NCI-H2171 (cell line): ENCODE measurements at regions not wholly inside any gene's neighbourhood (a gene's known extent, or its start where the extent isn't known, plus 50 kb on each side); places are given as distances from the start of the nearest gene placed in this dataset.
"Not testable (repeated sequence)": the region's sequence is repeated elsewhere in the genome, so short reads cannot be mapped to it uniquely, and the experiment has no call there.

Experiments used
- DNase-seq: peaks from one replicate; lab custom pipeline; 2025; lab: John Stamatoyannopoulos, UW

DNA sequence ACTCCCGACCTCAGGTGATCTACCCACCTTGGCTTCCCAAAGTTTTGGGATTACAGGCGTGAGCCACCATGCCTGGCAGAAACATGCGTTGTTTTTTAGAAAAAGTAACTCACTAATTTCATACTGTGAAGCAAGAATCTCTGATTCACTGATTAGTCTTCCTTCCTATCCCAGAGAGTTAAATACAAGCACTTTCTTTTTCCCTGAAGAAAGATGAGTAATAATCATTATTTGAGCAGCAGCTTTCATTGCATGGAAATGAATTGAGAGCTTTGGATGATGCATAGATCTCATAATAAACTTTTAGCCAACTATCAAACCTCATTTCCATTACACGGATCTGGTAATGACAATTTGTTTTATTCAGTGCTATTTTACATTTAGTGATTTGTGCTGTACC lies 892.5 kb upstream of the EYS start:
- DNase-seq: no peak

DNA sequence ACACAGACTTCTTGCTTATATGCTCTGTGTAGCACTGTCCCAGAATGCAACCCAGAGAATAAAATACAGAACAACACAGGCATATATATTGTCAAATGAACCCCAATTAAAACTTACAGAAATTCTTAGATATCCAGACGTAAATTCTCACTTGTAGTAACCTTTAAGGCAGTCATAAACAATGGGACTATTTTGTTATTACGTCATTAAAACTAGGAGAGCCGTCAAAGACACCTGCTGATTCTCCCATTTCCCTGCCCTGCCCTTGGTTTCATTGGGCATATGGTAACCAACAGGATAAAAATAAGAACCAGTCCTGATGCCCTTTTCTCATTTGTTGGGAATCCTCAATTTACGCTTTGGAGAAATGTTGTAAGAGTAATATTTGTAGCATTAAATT lies 871.3 kb upstream of the EYS start:
- DNase-seq: no peak

DNA sequence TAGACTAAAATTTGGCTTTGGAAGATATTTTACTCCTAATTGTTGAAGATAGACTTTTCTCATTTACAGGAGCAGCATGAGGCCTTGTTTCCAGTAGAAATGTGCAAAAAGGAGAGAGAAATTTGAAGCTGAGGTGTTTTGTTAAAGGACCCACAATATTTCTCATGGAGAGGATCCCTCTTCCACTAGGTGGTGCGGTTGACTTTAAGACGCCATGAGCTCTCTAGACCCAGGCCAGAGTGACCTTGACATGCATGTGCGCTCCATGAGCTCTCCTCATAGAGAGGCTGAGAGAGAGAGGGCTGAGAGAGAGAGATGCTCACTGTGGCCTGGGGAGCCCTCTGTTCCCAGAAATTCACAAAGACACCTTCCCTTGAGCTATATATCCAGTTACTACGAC lies 861.2 kb upstream of the EYS start:
- no peak for DNase-seq

DNA sequence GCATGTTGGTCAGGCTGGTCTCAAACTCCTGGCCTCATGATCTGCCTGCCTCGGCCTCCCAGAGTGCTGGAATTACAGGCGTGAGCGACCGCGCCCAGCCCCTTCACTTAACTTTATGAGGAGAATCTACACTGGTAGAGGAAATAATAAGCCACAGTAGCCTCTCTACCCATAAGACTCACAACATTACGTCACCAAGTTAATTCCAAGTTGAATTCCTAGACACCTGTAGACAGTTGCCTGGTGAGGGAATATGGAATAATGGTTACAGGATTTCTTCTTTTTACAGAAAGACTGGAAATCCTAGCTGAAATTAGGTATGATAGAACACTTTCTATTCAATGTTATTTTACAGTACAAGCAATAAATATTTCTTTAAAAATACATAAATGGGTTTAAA lies 854.5 kb upstream of the EYS start:
- DNase-seq: no peak

DNA sequence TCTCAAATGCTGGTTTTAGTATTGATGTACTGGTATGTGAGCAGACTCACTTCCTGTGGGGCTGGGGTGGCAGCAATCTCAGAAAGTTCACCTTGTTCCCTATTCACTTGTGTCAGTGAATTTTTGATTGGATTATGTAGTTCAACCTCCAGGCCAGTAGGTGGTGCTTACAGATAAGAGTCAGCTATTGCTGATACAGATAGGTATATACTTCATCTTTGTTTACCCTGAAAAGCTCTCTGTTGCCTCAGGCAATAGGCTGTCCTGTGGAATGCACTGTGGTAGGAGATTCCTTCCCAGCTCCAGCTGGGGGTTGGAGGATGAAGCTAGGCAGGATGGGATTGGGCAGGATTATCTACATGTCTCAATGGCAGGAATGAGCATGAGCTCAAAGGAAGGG lies 851.2 kb upstream of the EYS start:
- no peak for DNase-seq

DNA sequence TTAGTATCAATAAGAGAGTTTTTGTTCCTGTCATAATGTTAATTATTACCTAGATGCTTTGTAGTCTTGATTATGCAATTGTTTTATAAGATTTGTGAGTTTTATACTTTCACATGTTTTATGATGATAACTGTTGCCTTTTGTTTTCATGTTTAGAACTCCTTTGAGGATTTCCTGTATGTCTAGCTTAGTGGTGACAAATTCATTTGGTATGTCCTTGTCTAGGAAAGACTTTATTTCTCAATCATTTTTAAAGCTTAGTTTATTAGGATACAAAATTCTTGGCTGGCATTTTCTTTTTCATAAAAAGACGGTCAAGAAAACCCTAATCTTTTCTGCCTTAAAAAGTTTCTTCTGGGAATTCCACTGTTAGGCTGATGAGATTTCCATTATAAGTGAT lies 849.9 kb upstream of the EYS start:
- DNase-seq: no peak

DNA sequence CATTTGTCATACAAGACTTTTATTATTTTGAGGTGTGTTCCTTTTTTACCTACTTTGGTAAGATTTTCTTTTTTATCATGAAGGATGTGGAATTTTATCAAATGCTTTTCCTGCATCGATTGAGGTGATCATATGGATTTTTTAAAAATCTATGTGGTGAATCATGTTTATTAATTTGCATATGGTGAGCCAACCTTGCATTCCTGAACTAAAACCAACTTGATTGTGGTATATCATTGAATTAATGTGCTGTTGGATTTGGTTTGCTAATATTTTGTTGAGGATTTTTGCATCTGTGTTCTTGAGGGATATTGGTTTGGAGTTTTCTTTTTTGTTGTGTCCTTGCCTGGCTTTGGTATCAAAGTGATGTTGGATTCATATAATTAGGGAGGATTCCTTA lies 848.1 kb upstream of the EYS start:
- no peak for DNase-seq

DNA sequence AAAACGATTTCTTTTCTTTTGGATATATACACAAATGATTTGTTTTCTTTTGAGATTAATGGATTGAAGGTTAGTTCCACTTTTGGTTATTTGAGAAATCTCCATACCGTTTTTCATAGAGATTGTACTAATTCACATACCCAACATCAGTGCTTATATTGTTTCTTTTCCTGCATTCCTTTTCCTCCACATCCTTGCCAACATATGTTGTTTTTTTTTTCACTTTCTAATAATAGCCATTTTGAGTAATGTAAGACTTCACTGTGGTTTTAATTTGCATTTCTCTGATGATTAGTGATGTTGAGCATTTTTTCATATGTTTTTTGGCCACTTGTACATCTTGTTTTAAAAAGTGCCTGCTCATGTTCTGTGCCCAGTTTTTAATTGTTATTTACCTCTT lies 846.4 kb upstream of the EYS start:
- no peak for DNase-seq

DNA sequence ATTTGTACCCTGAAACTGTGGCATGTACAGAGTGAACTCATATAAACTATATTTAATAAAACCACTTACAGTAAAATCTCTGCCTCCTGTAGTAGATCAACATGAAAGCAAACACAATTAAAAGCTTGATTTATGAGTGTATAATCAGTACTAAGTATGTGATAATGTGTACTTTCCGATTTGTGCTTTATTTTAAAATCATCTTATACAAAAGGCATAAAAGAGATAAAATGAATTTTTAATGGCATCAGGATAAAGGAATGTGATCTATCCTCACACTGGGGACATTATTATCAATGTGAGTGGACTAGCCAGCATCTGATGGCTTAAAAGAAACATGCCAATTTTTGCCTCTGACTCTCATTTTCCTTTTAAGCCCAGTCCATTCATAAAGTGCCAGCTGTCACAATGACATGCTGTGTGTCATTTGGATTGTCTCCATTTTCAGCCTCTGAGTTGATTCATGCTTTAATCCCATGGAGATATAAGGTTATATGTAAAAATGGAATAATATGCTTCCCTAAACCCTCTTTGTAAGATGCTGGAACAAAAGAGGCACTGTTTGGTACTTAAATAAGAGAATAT lies 831.6 kb upstream of the EYS start:
- DNase-seq: no peak

DNA sequence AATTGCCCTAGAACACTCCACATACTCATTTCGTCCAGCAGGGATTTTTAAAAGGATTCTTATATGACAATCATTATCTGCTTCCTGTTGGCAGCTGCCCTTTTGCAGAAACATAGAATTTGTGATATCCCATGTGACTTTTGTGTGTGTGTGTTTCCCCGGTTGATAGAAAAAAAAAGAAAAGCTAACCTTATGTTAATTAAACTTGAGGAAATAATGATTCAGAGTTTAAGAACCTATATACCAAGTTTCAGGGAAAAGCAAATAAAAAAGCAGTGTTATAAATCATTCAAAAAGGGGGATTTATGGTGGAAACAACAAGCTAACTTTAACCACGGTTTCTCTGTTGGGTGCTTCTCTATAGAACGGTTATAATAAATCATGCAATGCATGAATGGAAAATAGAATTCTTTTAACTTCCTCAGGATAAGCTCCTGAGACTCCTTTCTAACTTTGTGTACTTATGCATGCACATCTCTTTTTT lies 826.9 kb upstream of the EYS start:
- DNase-seq: no peak

DNA sequence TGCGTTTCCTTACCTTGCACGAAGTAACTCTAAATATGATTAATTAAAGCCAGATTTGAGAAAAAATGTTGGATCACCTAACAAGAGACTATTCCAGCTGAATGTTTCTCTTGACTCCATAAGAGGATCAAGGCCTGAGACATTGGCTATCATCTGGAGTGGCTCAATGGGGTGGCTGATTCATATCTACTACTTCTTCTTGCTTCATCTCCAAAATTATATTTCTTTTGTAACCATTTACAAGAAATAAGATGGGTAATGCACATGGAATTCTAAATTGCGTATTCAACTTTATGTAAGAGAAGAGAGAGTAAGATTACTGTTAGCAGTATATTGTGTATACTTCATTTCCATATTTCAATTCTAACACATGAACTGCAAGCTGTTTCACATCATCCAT lies 819.0 kb upstream of the EYS start:
- no peak for DNase-seq

DNA sequence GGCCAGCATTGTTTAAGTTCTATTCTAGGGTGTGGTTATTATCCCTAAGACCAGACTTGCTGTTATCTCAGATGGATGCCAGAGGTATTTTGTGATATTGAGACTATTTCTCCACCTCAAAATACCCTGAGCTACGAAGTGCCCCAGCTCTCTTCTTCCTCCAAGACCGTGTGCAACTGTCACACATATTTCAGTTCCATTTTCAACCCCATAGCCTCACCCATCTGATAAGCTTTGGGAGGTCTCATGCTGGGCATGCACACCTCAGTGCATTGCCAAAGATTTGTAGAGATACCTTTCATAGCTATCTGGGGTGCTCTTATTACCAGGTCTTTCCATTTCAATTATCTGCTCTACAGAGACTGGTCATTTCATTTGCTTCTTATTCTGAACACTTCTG lies 815.8 kb upstream of the EYS start:
- DNase-seq: no peak

DNA sequence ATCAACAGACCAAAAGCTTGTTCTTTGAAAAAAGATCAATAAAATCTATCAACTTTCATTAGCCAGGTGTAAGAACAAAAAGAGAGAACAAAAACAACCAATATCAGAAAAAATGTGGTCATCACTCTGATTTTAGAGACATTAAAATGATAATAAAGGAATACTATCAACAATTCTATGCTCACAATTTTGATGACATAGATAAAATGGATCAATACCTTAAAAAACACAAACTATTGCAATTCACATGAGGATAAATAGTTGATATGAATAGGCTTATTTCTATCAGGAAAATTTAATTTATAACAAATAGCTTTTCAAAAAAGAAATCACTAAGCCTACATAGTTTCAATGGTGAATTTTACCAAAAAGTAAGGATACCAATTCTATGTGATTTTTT lies 809.4 kb upstream of the EYS start:
- DNase-seq: no peak

DNA sequence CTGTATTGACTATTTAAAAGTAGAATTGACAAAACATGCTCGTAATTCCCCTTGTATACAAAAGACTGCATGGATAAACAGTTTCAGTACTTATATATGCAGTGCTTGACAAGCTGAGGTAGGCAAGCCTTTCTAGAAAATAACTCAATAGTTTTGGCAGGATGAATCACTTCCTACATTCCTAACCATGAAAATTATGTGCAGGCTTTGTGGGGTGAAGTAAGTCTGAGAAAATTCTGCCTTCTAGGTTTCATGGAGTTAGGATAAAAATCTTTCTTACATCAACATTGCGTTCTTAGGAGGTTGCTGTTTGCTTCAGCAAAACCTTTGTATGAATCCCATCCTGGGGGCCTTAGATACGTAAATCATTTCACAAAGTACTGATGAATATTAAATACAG lies 801.4 kb upstream of the EYS start:
- no peak for DNase-seq

DNA sequence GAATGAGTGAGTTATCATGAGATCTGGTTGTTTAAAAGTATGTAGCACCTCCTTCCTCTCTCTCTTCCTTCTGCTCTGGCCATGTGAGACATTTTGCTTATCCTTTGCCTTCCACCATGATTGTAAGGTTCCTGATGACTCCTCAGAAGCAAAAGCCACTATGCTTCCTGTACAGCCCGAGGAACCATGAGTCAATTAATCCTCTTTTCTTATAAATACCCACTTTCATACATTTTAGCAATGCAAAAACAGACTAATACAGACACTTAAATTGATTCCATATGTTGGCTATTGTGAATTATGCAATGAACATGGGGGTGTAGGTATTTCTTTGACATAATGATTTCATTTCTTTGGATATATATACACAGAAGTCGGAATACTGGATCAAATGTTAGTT lies 792.8 kb upstream of the EYS start:
- DNase-seq: no peak

DNA sequence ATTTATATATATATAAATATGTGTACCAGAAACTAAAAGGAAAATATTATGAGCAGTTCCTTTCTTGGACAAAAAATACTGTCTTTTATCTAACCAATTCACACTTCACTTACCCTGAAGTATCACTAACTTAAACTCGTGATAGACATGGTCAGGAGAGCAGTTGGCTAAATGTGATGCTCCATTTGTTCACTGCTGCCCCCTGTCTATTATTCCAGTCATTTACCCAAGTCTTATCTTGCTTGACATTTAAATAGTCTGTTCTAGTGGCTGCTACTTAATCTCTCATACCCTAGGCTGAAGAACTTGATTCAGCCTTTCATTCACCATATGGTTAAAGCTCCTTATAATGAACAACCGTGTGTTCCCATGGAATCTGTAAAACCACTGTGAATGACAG lies 789.6 kb upstream of the EYS start:
- DNase-seq: no peak

DNA sequence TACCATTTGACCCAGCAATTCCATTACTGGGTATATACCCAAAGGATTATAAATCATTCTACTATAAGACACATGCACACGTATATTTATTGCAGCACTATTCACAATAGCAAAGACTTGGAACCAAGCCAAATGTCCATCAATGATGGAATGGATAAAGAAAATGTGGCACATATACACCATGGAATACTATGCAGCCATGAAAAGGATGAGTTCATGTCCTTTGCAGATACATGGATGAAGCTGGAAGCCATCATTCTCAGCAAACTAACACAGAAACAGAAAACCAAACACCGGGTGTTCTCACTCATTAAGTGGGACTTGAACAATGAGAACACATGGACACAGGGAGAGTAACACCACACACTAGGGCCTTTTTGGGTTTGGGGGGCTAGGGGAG lies 787.6 kb upstream of the EYS start:
- DNase-seq: not testable (repeated sequence)

DNA sequence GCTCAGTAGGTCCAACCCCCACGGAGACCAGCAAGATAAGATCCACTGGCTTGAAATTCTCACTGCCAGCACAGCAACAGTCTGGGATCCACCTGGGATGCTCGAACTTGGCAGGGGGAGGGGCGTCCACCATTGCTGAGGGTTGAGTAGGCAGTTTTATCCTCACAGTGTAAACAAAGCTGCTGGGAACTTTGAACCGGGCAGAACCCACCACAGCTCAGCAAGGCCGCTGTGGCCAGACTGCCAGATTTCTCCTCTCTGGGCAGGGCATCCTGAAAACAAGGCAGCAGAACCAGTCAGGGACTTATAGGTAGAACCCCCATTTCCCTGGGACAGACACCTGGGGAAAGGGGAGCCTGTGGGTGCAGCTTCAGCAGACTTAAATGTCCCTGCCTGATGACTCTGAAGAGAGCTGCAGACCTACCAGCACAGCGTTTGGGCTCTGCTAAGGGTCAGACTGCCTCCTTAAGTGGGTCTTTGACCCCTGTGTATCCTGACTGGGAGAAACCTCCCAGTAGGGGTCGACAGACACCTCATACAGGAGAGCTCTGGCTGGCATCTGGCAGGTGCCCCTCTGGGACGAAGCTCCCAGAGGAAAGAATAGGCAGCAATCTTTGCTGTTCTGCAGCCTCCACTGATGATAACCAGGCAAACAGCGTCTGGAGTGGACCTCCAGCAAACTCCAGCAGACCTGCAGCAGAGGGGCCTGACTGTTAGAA lies 782.4 kb upstream of the EYS start:
- no peak for DNase-seq

DNA sequence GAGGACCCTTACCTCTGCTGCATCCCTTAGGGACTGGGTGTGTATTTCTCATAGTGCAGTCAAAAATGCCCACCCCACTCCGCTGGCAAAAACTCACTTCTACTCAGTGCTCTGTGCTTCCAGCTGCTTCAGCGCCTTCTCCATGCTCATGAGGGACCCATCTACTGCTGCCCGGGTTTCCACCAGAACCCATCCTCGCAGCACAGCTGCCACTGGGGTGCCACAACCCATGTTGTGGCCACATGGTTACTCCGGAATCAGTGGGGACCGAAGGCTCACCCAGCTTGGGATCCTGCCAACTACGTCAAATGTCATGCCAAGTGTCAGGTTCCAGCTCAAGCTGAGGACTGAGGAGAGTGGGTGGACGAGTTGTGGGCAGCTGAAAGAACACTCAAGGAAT lies 774.2 kb upstream of the EYS start:
- DNase-seq: no peak

DNA sequence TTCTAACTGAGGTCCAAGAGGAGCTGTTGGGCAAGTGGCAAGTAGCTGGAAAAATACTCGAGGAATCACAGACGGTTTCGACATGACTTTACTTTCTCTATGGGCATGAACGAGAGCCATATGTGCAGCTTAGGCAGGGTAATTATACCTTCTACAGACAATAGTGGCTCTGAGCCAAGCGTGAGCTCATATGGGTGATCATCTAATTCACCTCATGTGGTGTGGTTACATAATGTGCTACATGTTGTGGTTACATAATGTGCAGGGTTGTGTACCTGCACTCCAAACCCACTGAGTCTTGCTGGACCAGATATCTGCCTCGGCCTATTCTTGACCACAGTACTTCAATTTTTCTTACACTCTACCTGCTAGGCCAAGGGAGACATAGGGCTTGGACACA lies 771.7 kb upstream of the EYS start:
- peak; percentile 70 for DNase-seq

DNA sequence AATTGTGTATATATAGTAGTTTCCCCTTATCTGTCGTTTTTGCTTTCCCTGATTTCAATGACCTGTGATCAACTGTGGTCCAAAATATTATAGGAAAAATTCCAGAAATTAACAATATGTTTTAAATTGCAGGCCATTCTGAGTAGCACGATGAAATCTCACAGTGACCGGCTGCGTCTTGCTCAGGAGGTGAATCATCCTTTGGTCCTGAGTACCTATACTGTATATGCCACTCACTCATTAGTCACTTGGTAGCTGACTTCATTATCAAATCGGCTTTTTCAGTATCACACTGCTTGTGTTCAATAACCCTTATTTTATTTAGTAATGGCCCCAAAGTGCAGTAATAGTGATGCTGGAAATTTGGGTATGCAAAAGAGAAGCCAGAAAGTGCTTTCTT lies 728.3 kb upstream of the EYS start:
- no peak for DNase-seq

DNA sequence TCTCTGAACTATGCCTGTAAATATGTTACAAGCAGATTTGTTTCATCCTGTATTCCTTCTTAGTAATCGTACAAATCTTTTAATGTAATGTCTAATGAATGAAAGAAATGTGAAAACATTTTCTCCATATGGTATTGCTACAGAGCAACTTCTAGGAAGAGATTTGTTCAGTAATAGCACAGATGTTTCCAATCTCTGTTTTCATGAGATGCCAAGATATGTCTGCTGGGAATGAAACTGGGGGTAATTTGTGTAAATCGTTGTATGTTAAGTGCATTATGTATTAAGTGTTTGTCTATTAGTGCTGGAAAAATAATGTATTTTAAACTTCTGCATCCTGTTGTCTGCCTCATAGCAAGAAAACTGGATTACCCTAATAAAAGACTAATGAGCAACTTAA lies 722.2 kb upstream of the EYS start:
- DNase-seq: no peak

DNA sequence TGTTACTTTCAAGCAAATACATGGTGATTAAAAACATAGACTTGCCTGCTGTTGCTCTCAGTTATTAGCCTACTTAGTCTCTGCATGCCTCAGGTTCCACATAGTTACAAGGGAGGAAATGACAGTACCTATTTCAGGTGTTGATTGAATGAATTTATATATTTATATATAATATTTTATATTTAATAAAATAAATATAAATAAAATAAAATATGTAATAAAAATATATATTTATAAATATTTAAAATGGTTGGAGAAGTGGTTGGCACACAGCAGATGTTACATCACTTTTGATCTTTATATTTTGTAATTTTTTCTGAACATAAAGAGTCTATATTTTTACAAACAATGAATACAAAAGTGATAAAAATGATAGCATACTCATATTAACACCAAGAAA lies 716.0 kb upstream of the EYS start:
- no peak for DNase-seq

DNA sequence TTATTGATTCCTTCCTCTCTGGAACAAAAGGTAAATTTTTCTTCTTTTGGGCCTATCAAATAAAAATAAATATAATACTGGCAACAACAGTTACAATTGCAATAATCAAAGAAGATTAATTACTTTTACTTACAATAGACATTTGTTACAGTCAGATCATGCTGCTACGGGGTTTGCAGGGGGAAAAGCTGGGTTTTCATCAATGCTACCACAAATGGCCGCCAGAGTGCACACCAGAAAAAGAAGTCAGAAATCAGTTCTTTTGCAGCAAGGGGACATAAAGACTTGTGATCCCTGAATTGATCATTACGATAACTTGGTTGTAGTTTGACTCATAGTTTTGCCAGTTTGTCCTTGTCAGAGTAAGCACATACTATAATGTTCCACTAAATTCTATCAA lies 714.5 kb upstream of the EYS start:
- DNase-seq: no peak
